Fibroblast of pulmonary artery (primary cell): ENCODE measurements at regions not wholly inside any gene's neighbourhood (a gene's known extent, or its start where the extent isn't known, plus 50 kb on each side); places are given as distances from the start of the nearest gene placed in this dataset.

ENCODE experiments used
- DNase-seq: peaks from one replicate; pipeline ENCODE4 v3.0.0-alpha.2; 2010; ENCODE audit warnings: low read depth
- H3K4me3 ChIP-seq: replicated peaks from 2 replicates; pipeline ENCODE4 v1.5.1; 2011; ENCODE audit warnings: low read depth, mild to moderate bottlenecking, control low read depth, low read length, moderate library complexity
- TF ChIP-seq, protein P1 (sequence below): IDR thresholded peaks from 2 replicates; pipeline ENCODE4 v1.5.1; 2011; ENCODE audit warnings: mild to moderate bottlenecking, control low read depth, low read length, inconsistent platforms; ENCODE audit errors: missing control alignments

DNA sequence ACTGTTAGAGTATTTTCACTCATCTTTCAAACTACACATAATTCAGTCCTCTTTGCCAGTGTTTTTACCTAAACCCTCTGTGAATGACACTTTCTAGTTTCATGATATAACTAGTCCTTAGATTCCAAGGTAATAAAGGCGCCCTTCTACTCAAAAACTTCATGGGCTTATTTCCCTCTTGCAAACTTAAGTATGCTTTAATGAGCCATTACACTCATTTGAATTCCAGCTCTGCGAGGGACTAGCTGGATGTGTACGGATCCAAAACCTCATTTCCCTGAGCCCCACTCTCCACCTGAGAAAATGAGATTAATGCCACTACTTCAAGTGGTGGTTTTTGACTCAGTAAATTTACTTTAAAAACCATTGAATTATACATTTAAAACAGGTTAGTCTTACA is 141.1 kb downstream of the NDUFA12 start:
- no peak for DNase-seq
- no peak overlapping the region for H3K4me3 ChIP-seq
- TF ChIP-seq, protein P1, sequence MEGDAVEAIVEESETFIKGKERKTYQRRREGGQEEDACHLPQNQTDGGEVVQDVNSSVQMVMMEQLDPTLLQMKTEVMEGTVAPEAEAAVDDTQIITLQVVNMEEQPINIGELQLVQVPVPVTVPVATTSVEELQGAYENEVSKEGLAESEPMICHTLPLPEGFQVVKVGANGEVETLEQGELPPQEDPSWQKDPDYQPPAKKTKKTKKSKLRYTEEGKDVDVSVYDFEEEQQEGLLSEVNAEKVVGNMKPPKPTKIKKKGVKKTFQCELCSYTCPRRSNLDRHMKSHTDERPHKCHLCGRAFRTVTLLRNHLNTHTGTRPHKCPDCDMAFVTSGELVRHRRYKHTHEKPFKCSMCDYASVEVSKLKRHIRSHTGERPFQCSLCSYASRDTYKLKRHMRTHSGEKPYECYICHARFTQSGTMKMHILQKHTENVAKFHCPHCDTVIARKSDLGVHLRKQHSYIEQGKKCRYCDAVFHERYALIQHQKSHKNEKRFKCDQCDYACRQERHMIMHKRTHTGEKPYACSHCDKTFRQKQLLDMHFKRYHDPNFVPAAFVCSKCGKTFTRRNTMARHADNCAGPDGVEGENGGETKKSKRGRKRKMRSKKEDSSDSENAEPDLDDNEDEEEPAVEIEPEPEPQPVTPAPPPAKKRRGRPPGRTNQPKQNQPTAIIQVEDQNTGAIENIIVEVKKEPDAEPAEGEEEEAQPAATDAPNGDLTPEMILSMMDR, result no peak

DNA sequence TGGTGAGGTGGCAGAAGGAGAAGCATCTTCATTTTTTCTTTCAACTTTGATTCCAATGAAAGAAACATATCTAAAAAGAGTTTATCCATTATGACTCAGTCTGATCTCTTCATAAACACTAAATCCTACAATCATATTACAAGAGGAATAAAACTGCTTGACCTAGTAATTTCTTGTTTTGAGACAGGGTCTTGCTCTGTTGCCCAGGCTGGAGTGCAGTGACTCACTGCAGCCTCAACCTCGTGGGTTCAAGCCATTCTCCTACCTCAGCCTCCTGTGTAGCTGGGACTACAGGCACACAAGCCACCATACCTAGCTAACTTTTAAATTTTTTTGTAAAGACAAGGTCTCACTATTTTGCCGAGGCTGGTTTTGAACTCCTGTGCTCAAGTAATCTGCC is 147.2 kb downstream of the NDUFA12 start:
- H3K4me3 ChIP-seq, result no peak overlapping the region
- TF ChIP-seq, protein P1, result no peak
- no peak for DNase-seq

DNA sequence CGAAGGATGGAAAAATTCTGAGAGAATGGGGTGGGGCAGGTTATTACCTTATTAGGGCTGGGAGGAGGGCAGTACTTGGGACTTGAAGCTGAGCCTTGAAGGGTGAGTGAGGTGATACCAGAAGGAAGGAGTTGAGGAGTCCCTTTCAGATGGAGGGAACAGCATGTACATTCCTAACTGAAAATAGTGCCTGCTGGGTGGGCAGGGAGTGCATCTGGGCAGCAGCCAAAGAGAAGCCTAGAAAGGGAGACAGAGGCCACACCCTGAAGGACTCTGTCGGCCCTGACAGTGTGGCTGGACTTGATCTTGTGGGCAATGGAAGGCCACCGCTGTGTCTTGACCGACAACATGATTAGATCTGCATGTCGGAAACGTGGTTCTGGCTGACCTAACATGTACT is 147.6 kb downstream of the NDUFA12 start:
- TF ChIP-seq, protein P1, result no peak
- DNase-seq, result no peak
- no peak overlapping the region for H3K4me3 ChIP-seq

DNA sequence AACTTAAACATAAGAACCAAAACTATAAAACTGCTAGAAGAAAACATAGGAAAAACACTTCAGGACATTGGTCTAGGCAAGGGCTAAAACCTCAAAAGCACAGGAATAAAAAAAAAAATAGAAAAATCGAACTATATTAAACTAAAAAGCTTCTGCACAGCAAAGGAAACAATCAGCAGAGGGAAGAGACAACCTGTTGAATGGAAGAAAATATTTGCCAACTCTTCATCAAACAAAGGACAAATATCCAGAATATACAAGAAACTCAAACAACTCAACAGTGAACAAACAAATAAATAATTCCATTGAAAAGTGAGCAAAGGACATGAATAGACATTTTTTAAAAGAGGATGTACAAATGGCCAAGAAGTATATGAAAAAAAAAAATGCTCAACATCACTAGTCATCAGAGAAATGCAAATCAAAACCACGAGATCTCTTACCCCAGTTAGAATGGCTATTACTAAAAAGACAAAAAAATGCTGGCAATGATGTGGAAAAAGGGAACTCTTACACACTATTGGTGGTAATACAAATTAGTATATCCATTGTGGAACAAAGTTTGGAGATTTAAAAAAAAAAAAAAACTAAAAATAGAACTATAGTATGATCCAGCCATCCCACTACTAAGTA is 152.0 kb downstream of the NDUFA12 start:
- TF ChIP-seq, protein P1, result no peak
- DNase-seq, result no peak
- no peak overlapping the region for H3K4me3 ChIP-seq

DNA sequence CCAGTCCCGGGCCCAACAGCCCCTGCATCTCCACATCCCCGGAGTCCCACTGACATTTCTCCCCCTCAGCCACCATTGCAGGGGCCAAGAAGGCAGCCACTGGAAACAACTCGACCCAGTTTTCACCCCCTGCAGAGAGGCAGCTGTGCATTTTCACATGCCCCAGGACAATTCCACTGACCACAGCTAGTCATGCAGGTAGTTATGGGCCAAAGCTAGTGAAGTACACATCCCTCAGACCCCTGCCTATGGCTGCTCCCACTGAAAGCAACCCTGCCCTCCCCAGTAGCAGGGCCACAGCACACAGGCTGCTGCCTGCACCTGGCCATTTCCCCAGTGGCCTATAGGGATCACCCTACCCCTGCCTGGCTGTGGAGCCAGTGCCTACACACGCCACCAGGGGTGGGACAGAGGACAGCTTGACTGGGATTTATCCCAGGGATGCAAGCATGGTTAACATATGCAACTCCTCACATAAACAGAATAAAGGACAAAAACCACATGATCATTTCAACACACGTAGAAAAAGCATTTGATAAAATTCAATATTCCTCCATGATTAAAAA is 154.0 kb downstream of the NDUFA12 start:
- TF ChIP-seq, protein P1, result no peak
- DNase-seq, result no peak
- no peak overlapping the region for H3K4me3 ChIP-seq

DNA sequence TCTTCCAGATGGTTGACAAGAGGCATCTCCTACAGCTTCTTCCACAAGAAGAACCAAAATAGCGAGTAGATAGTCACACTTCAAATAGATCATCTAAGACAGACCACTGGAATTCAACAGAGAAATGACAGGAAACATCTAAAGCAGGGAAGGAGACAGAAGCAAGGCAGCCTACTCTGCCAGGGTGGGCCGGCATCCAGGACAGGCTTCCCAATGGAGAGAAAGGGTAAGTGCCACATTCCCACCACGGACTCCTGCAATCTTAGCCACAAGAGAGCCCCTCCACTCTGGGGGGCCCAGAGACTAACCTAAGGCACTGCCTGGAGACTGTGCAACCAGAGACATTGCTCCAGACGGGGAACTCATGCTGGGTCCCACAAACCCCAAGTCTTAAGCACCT is 154.5 kb downstream of the NDUFA12 start:
- H3K4me3 ChIP-seq, result no peak overlapping the region
- no peak for DNase-seq
- TF ChIP-seq, protein P1, result no peak

DNA sequence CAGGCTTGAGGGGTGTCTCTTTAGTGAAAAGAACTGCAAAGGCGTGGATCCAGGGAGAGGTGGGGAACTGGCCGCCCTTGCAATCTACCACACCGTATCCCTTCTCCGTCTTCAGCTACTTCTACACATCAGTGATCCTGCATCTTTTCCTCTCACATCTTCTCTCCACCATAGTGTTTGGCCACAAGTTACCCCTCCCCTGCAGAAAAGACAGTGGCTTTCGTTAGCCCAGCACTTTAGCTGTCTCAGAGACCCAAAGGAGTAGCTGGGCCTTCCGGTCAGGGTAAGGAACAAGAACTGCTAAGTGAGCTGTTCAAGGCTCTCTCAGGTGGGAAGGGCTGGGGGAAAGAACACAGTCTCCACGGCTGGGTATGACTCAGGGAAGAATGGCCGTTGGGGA is 158.4 kb downstream of the NDUFA12 start:
- no peak for DNase-seq
- H3K4me3 ChIP-seq, result no peak overlapping the region
- TF ChIP-seq, protein P1, result no peak
